GM18907 (cell line): ENCODE measurements at regions not wholly inside any gene's neighbourhood (a gene's known extent, or its start where the extent isn't known, plus 50 kb on each side); places are given as distances from the start of the nearest gene placed in this dataset.

ENCODE experiments used
- ATAC-seq: cut with Tn5 transposase; IDR thresholded peaks from one replicate; pipeline ENCODE4 v1.9.1; 2021; ENCODE audit warnings: mild to moderate bottlenecking, moderate library complexity; ENCODE audit not compliant: unreplicated experiment

DNA sequence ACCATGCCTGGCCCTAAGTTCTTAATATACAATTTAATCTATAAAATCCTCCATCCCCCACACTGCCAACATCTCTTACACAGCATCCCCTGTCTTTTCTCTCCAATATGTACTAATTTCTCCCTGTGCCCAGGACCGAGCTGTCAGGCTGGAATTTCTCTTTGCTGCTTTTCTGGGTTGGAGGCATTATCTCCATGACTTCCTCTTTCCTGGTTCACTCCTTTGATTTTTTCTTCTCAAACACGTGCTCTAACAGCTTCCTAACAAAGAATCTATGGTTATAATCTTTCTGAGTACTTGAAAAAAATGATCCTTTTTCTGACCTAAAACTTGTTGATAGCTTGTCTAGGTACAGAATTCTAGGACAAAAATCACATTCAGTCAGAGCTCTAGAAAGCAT is 112.8 kb downstream of the C1D start:
- no peak for ATAC-seq

GRCh38 chr2:67950919-67951318 is 111.9 kb downstream of the C1D start:
- no peak for ATAC-seq

DNA sequence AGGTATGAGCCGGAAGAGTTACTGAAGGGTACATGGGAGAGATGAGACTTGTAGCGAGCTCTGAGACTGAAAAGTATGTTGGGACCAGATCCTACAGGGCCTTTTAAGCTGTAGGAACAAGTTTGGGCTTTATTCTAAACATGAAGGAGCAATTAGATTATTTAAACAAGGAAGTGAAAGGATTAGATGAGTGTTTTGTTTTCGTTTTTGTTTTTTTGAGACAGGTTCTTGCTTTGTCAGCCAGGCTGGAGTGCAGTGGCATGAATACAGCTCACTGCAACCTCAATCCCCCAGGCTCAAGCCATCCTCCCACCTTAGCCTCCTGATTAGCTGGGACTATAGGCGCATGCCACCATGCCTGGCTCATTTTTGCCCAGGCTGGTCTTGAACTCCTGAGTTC is 110.7 kb downstream of the C1D start:
- ATAC-seq = peak; percentile 63

GRCh38 chr2:67954093-67954748 is 108.6 kb downstream of the C1D start:
- ATAC-seq = no peak

- ATAC-seq = no peak
Observed at GRCh38 chr2:67955748-67956603, 106.8 kb downstream of the C1D start.

DNA sequence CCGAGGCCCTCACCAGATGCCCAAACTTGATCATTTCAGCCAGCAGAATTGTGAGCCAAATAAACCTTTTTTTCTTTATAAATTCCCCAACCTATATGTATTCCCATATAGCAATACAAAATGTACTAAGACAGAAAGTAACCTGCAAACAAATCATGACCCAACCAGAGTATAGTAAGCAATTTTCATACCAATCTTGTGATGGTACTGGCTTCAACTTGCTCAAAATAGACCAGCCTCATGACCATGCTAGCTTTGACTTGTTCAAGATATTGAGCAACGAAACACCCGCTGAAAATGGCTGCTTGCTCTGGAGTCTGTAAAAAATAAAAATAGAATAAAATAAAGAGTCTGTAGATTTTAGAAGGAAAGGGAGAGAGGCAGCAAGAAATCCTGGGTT is 97.6 kb downstream of the C1D start:
- ATAC-seq = no peak

GRCh38 chr2:67970071-67970470 is 92.7 kb downstream of the C1D start:
- no peak for ATAC-seq

- ATAC-seq = no peak
Observed at GRCh38 chr2:67970542-67970941, 92.3 kb downstream of the C1D start.

DNA sequence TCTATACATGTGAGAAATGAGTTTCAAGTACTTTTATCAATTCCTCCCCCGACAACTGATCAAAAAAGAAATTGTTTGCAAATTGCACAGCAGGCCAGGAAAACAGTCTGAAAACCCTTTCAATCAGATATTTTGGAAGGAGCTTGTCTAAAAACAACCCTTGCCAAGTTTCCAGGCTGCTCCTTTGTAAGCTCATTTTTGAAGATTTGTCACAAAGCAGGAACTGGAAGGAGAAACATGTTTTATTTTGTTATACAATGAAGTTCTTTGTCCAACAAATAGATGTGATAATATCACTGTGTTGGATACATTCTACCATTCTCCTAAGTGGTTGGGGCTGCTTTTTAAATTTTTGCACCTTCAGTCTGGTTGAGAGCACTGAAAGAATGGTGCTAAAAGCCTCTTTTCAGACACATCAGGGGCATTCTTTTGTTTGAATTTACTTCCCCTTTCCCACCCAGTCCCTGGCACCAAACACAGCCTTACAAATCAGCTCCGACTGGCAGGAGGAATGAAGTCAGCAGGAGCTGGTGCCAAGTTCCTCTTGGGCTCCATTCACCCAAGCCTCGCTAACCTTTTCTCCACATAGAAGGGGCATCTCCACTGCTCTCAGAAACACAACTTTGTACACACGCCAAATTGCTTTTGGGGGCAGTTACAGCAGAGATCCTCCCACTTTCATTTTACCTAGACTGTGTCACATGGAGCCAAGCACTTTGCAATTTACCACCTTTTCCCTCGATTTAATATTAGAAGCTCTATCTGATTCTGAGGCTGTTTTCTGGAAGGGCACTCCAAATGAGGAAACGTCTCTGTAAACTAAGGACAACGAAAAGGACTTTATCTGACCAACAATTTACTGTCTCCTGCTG is 88.0 kb downstream of the C1D start:
- ATAC-seq = no peak

- no peak for ATAC-seq
Observed at GRCh38 chr2:67977464-67977863, 85.3 kb downstream of the C1D start.

- ATAC-seq = no peak
Observed at GRCh38 chr2:67982956-67983355, 79.8 kb downstream of the C1D start.

DNA sequence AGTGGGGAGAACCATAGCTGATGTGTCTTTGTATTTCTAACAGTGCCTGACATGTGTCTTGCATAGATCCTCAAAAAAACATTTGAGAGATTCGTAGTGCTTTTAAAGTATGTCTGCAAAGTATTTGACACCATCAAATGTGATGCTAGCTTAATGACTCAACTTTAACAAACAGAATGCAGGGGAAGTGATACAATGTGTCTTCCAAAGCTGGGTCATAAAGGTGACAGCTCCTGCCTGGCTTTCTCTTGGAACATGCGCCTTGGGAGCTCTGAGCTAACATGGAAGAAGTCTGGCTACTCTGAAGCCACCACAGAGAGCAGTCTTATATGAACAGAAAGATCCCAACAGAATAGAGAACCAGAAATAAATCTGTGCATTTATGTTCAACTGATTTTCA is 78.2 kb downstream of the C1D start:
- ATAC-seq = no peak

GRCh38 chr2:67985586-67985985 is 77.2 kb downstream of the C1D start:
- ATAC-seq = no peak

DNA sequence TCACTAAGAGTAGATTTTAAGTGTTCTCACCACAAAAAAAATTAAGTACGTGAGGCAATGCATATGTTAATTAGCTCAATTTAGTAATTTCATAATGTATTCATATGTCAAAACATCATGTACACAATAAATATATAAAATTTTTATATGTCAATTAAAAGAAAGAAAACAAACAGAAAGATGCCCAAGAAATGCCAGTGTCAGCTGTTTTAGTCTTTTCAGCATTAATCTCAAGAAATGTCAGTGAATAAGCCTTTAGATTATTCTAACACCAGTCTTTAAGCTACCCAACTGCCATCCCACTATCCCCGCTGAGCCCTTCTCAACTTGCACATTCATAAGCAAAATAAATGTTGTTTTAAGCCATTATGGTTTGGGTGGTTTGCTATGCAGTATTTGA is 76.5 kb downstream of the C1D start:
- no peak for ATAC-seq
